ENCODE measurements at regions not wholly inside any gene's neighbourhood (a gene's known extent, or its start where the extent isn't known, plus 50 kb on each side); places are given as distances from the start of the nearest gene placed in this dataset.

DNA sequence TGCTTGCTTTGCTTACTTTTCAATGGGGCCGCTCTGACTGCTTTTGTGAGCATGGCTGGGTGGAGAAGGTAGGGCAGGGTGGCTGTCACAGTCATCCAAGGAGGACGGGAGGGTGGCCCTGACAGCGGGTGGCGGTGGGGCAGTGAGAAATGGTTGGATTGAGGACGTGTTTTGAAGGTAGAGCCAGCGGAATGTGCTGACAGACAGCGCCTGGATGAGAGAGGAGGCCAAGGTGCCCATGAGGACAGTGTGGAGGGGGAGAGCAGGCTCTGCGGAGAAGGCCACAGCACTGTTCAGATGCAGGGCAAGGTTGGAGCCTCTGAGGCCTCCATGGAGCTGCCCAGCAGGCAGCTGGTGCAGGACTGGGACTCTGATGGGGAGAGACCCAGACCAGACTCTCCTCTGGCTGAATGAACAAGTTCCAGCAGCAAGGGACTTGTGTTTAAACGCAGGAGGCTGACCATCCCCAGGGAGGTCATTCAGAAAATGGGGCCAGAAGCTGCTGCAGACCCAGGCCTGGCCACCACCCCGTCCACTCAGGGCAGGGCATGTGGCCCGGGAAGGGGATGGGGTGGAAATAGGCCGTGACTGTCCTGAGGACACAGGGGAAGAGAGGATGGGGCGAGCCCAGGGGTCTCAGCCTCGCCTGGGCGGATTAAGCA, 120.3 kb upstream of the PRR20G start:
- Histone ChIP-seq H3K4me1 (ENCODE audit: low read depth, poor library complexity, severe bottlenecking) (no peaks in the 10 kb centered on the region), H3K4me2 (no peak overlapping the region), H3K36me3 (ENCODE audit: insufficient read depth) (no peaks in the 10 kb centered on the region), H4K20me1 (ENCODE audit: insufficient read depth) (no peaks in the 10 kb centered on the region), H3K9ac (no peak overlapping the region), H3K27me3 (ENCODE audit: insufficient read depth, low read depth) (peaks cover 6% of the 10 kb centered on the region; the same call in 1 of the 2 replicates), H3K79me2 (ENCODE audit: insufficient read depth, low read depth) (no peaks in the 10 kb centered on the region), H3K4me3 (IDR thresholded peaks at IDR 0.05; ENCODE audit: insufficient read depth, low read depth, low read length) (no peak overlapping the region), H3K27ac (no peak overlapping the region), H2AFZ (ENCODE audit: low read depth) (no peak overlapping the region)
- TF ChIP-seq, protein P1, sequence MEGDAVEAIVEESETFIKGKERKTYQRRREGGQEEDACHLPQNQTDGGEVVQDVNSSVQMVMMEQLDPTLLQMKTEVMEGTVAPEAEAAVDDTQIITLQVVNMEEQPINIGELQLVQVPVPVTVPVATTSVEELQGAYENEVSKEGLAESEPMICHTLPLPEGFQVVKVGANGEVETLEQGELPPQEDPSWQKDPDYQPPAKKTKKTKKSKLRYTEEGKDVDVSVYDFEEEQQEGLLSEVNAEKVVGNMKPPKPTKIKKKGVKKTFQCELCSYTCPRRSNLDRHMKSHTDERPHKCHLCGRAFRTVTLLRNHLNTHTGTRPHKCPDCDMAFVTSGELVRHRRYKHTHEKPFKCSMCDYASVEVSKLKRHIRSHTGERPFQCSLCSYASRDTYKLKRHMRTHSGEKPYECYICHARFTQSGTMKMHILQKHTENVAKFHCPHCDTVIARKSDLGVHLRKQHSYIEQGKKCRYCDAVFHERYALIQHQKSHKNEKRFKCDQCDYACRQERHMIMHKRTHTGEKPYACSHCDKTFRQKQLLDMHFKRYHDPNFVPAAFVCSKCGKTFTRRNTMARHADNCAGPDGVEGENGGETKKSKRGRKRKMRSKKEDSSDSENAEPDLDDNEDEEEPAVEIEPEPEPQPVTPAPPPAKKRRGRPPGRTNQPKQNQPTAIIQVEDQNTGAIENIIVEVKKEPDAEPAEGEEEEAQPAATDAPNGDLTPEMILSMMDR (conservative IDR thresholded peaks at IDR 0.05; ENCODE audit: low read depth, low read length), result no peak

DNA sequence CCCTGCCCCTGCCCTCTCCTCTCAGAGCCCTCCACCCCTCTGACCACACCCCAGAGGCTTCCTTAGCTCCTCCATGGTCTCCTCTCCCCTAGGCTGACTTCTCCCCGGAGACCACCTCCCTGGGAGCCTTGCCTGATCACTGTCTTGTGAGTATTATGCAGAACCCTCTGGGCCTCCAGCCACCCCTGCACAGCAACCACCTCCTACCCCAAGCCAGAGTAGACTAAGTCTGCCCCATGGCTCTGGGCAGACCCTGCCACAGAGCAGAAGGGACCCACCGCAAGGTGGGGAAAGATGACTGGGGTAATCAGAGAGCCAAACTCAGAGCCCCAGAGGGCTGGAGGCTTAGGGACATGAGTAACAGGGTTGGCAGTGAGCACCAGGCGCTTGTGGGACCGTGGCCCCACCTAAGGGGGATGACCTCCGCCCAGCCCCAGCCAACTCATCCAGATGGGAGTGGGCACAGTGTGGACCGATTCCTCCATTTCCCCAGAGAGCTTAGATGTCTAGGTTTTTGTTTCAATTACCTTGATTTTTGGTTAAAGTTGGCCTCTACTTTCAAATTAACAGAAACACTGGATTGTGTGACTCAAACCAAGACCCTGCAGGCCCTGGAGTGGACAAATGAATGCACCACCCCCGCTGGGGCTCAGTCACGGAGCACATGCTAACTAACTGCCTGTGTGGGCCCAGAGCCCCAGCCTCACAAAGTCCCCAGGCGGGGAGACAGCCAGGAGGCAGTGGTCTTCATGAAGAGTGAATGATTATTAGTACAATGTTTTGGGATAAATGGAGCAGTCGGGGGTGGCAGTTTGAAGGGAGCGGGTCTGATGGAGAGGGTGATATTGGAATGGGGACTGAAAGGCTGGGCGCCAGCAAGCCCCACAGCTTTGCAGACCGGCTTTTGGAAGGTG, 119.4 kb upstream of the PRR20G start:
- no peaks in the 10 kb centered on the region for H3K4me1 ChIP-seq (ENCODE audit: low read depth, poor library complexity, severe bottlenecking)
- H3K4me3 ChIP-seq (IDR thresholded peaks at IDR 0.05; ENCODE audit: insufficient read depth, low read depth, low read length), result no peak overlapping the region
- no peaks in the 10 kb centered on the region for H3K79me2 ChIP-seq (ENCODE audit: insufficient read depth, low read depth)
- H2AFZ ChIP-seq (ENCODE audit: low read depth), result no peak overlapping the region
- H3K27ac ChIP-seq, result no peak overlapping the region
- no peaks in the 10 kb centered on the region for H4K20me1 ChIP-seq (ENCODE audit: insufficient read depth)
- no peaks in the 10 kb centered on the region for H3K36me3 ChIP-seq (ENCODE audit: insufficient read depth)
- no peak overlapping the region for H3K9ac ChIP-seq
- H3K27me3 ChIP-seq (ENCODE audit: insufficient read depth, low read depth), result peaks cover 6% of the 10 kb centered on the region; the same call in 1 of the 2 replicates
- TF ChIP-seq, protein P1 (conservative IDR thresholded peaks at IDR 0.05; ENCODE audit: low read depth, low read length), result no peak
- no peak overlapping the region for H3K4me2 ChIP-seq

DNA sequence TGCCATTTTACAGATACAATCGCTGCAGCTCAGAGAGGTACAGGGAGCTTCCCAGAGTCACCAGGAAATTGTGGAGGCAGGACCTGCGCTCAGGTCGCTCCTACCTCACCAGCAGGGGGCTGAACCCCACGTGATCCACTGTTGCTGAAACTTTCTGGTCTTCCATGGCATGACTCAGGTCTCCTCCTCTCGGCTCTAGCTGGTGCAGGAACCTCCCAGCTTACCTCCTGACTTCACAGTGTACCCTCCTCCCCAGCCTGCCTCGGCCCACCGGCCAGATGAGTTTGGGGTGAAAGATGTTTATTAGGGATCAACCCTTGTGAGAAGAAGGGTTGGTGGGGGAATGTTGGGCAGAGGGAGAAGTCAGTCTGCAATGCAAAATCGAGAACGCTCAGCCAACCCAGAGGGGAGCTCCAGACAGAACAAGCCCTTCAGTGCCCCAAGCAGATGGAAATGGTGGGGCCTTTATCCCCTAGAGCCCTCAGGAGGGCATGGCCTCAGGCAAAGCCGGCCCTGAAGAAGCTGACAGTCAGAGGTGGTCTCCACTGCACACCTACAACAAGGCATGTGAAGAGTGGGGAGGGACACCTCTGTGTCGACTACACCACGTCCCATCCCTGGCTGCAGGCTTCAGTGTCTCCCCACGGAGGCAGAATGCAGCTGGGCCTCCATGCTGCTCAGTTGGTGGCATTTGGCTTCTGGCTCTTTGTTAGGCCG, 118.6 kb upstream of the PRR20G start:
- TF ChIP-seq, protein P1 (conservative IDR thresholded peaks at IDR 0.05; ENCODE audit: low read depth, low read length), result no peak
- no peaks in the 10 kb centered on the region for H4K20me1 ChIP-seq (ENCODE audit: insufficient read depth)
- H3K36me3 ChIP-seq (ENCODE audit: insufficient read depth), result no peaks in the 10 kb centered on the region
- no peak overlapping the region; the same call in 1 of the 2 replicates for H2AFZ ChIP-seq (ENCODE audit: low read depth)
- no peaks in the 10 kb centered on the region for H3K79me2 ChIP-seq (ENCODE audit: insufficient read depth, low read depth)
- H3K4me1 ChIP-seq (ENCODE audit: low read depth, poor library complexity, severe bottlenecking), result no peaks in the 10 kb centered on the region
- H3K27ac ChIP-seq, result no peak overlapping the region
- H3K4me3 ChIP-seq (IDR thresholded peaks at IDR 0.05; ENCODE audit: insufficient read depth, low read depth, low read length), result no peak overlapping the region
- H3K9ac ChIP-seq, result no peak overlapping the region
- no peak overlapping the region for H3K4me2 ChIP-seq
- peaks cover 6% of the 10 kb centered on the region; the same call in 1 of the 2 replicates for H3K27me3 ChIP-seq (ENCODE audit: insufficient read depth, low read depth)

DNA sequence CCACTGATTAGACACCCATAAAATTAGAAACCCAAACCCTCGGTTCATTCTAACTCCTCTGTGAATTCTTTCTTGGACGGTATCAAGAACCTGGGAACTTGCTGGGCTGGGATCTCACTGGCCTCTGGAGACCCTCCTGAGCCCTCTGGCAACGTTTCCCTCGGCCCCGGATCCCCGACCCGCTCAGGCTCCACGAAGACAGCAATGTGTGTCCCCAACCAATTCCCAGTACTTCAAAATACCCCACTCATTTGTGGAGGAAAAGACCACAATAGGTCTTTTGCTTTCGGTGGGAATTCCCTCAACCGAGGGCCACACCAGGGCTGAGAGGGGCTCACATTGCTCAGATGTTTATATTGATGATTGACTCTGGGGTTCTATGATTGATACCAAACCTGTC, 117.9 kb upstream of the PRR20G start:
- TF ChIP-seq, protein P1 (conservative IDR thresholded peaks at IDR 0.05; ENCODE audit: low read depth, low read length), result no peak
- Histone ChIP-seq H3K79me2 (ENCODE audit: insufficient read depth, low read depth) (no peaks in the 10 kb centered on the region), H4K20me1 (ENCODE audit: insufficient read depth) (no peaks in the 10 kb centered on the region), H3K27ac (no peak overlapping the region), H3K27me3 (ENCODE audit: insufficient read depth, low read depth) (peaks cover 2% of the 10 kb centered on the region; the same call in 1 of the 2 replicates), H3K4me1 (ENCODE audit: low read depth, poor library complexity, severe bottlenecking) (no peaks in the 10 kb centered on the region), H3K4me2 (no peak overlapping the region), H3K9ac (no peak overlapping the region), H3K36me3 (ENCODE audit: insufficient read depth) (no peaks in the 10 kb centered on the region), H2AFZ (ENCODE audit: low read depth) (no peak overlapping the region), H3K4me3 (IDR thresholded peaks at IDR 0.05; ENCODE audit: insufficient read depth, low read depth, low read length) (no peak overlapping the region)
